HG02885 (cell line): ENCODE measurements at regions not wholly inside any gene's neighbourhood (a gene's known extent, or its start where the extent isn't known, plus 50 kb on each side); places are given as distances from the start of the nearest gene placed in this dataset.
"Not testable (repeated sequence)": the region's sequence is repeated elsewhere in the genome, so short reads cannot be mapped to it uniquely, and the experiment has no call there.

Source experiments
- ATAC-seq: cut with Tn5 transposase; IDR thresholded peaks from one replicate; pipeline ENCODE4 v1.9.1; 2021; ENCODE audit warnings: mild to moderate bottlenecking; ENCODE audit not compliant: unreplicated experiment, poor library complexity

- peak; percentile 66 for ATAC-seq
These were observed 104.3 kb downstream of the SPDYE17 start for GRCh38 chr7:76927741-76928393.

- ATAC-seq: not testable (repeated sequence)
These were observed 105.7 kb downstream of the SPDYE17 start for GRCh38 chr7:76926416-76926815.

- not testable (repeated sequence) for ATAC-seq
These were observed 107.4 kb downstream of the SPDYE17 start for GRCh38 chr7:76924756-76925155.

- ATAC-seq: not testable (repeated sequence)
These were observed 113.5 kb downstream of the SPDYE17 start for GRCh38 chr7:76918619-76919018.

GRCh38 chr7:76914361-76914760, 117.8 kb downstream of the SPDYE17 start:
- peak; percentile 40 for ATAC-seq

- ATAC-seq: not testable (repeated sequence)
These were observed 119.9 kb downstream of the SPDYE17 start for GRCh38 chr7:76912011-76912814.

- ATAC-seq: not testable (repeated sequence)
These were observed 127.5 kb downstream of the SPDYE17 start for GRCh38 chr7:76904688-76905087.

- ATAC-seq: not testable (repeated sequence)
These were observed 130.0 kb downstream of the SPDYE17 start for GRCh38 chr7:76901944-76902710.

GRCh38 chr7:76898807-76899206, 133.4 kb downstream of the SPDYE17 start:
- not testable (repeated sequence) for ATAC-seq

- ATAC-seq: not testable (repeated sequence)
These were observed 135.2 kb downstream of the SPDYE17 start for GRCh38 chr7:76897007-76897406.

GRCh38 chr7:76895696-76896095, 136.5 kb downstream of the SPDYE17 start:
- not testable (repeated sequence) for ATAC-seq

- not testable (repeated sequence) for ATAC-seq
These were observed 140.4 kb downstream of the SPDYE17 start for GRCh38 chr7:76891771-76892170.

GRCh38 chr7:76879733-76880288, 152.3 kb downstream of the SPDYE17 start:
- not testable (repeated sequence) for ATAC-seq

GRCh38 chr7:76875760-76876159, 156.4 kb downstream of the SPDYE17 start:
- ATAC-seq: not testable (repeated sequence)

GRCh38 chr7:76870504-76870808, 161.7 kb downstream of the SPDYE17 start:
- ATAC-seq: not testable (repeated sequence)

GRCh38 chr7:76867364-76867889, 164.7 kb downstream of the SPDYE17 start:
- not testable (repeated sequence) for ATAC-seq

- ATAC-seq: peak; percentile 46
These were observed 168.9 kb downstream of the SPDYE17 start for GRCh38 chr7:76863150-76863773.

- ATAC-seq: not testable (repeated sequence)
These were observed 169.9 kb downstream of the SPDYE17 start for GRCh38 chr7:76862241-76862640.

- peak; percentile 38 for ATAC-seq
These were observed 172.2 kb downstream of the SPDYE17 start for GRCh38 chr7:76859933-76860332.

GRCh38 chr7:76854631-76855030, 177.5 kb downstream of the SPDYE17 start:
- ATAC-seq: not testable (repeated sequence)
